ENCODE measurements at regions not wholly inside any gene's neighbourhood (a gene's known extent, or its start where the extent isn't known, plus 50 kb on each side); places are given as distances from the start of the nearest gene placed in this dataset.
"Not testable (repeated sequence)": the region's sequence is repeated elsewhere in the genome, so short reads cannot be mapped to it uniquely, and the experiment has no call there.

- no peak for DNase-seq
Observed at GRCh38 chr12:92417373-92417772, 271.7 kb upstream of the BTG1 start.

DNA sequence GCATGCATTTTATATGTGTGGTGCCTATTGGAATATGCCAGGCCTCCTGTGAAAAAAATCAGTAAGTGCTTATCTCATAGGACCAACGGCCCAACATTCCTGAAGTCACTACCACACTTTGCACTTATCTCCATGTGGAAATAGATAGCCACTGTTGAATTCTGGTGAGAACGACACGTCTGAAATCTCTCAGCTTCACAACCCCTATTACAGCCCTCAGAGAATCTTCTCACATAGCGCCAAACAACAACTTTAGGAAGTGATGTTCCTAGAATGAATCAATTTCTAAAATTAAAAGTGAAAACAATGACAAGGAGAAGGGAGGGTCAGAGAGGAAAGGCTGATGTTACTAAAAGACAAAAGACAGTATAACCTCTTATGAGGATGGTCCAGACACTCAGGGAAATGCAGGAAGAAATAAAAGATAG is 270.8 kb upstream of the BTG1 start:
- no peak for DNase-seq

DNA sequence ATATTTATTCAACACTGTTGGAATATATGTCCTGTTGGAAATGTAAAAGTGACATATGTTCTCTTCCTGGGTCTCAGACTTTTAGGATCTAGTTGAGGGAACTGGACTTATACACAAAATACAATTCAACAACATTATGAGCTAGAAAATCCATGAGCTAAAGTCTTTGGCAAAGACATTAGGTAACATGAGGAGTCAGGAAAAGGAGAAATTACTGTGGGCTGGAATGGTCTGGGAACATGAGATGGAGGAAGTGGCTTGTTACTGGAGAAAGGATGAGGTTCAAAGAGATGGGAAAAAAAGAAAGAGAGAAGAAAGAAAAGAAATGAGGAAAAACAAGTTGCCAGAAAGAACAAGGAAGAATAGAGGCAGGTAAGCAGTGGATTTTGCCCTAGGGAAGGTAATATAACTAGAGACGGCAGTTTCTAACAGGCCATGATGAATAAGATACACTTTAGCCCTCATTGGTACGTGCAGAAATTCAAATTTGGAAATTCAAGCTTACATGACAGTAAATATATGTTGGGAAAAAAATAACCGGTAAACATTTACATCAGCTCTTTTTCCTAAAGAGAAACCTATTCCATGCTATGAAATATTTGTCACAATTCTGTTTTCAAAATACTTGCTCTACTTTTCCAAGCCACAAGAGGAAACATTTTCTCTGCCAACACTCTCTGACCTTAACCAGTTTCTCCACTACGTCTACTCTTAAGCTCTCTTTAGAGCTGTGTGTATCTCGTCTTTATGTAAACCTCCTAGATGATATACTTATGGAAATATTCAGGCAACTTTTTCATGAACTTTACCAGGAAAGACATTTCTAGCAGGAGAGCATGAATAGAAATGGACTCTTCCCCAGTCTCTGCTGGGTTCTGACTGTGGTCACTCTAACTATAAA is 268.8 kb upstream of the BTG1 start:
- no peak for DNase-seq

DNA sequence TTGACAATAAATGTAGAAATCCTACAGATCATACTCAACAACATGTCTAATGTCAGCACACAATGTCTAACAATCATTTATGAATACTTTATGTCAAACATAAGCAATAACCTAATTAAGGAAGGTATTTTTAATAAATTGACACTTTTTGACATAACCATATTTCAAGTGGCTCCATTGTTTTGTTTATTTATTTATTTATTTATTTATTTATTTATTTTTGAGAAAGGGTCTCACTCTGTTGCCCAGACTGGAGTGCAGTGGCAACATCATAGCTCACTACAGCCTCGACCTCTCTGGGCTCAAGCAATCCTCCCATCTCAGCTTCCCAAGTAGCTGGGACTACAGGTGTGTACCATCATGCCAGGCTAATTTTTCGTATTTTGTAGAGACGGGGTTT is 267.6 kb upstream of the BTG1 start:
- no peak for DNase-seq

DNA sequence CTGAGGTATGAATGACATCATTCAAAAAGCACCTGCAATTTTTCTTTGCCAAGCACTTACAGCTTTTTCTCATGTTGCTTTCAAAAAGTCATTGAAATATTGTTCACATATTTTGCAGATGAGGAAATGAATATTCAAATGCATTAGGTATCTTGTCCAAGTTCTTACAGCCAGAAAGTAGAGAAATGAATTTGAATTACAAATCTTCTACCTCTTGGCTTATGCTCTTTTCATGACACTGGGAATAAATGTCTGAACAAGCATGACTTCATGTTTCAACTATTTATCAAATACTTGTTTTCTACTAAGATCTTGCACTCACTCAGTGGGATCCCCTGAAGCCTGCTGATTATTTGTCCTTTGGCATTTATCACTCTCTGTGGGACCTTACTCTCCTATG is 267.2 kb upstream of the BTG1 start:
- no peak for DNase-seq

- no peak for DNase-seq
Observed at GRCh38 chr12:92411687-92412086, 266.0 kb upstream of the BTG1 start.

DNA sequence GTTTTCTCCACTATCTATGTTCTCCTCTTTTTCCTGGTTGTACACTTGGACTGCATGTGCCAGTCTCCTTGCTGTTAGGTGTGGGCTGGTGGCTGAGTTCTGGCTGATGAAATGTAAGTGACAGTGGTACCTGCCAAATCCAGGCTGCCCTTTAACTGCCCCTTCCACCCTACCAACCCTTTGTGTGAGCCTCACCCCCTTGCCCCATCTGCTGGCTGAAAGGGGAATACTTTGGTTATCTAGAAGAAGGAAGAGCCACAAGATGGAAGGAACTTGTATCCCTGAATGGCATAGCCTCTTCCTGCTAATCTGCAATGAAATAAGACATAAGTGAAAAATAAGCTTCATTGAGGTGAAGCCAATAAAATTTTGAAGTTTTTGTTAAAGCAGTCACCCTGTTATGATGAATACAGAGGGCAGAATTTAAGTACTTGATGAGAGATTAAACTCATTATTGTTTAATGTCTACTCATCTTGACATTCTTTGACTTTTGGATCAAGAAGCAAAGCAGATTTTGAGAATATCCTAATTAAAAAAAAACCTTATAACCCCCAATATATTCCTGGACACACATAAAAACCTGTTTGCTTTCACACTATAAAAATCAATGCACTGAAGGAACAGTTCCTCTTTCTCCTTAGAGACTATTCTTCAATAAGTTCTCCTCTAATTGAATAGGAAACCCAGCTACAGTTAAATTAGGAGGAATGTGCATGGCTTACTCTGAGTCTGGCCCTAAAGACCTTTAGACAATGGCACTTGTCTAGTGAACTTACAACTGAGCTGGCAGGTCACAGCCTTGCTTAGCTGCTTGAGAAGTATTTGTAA is 262.6 kb upstream of the BTG1 start:
- peak; percentile 44 to 54 for DNase-seq

- not testable (repeated sequence) for DNase-seq
Observed at GRCh38 chr12:92406404-92407070, 260.9 kb upstream of the BTG1 start.

- not testable (repeated sequence) for DNase-seq
Observed at GRCh38 chr12:92405801-92406251, 260.2 kb upstream of the BTG1 start.

DNA sequence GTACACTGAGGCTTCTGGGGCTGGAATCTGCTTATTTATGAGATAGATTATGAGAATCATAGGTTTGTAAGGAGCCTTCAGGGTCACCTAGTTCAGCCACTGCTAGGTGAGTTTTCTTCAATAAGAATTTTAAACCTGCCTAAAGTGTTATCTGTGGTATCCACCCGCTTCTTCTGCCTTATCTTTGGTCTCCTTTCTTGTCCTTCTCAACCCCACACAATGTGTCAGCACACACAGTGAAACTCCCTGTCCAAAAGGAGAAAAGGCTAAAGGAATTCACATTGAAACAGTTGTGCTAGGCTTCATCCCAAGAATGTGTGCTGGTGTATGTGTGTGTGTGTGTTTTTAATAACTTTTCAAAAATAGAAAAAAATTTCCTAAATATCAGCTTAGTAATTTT is 259.3 kb upstream of the BTG1 start:
- DNase-seq: no peak

GRCh38 chr12:92404259-92404894 is 258.7 kb upstream of the BTG1 start:
- DNase-seq: no peak

DNA sequence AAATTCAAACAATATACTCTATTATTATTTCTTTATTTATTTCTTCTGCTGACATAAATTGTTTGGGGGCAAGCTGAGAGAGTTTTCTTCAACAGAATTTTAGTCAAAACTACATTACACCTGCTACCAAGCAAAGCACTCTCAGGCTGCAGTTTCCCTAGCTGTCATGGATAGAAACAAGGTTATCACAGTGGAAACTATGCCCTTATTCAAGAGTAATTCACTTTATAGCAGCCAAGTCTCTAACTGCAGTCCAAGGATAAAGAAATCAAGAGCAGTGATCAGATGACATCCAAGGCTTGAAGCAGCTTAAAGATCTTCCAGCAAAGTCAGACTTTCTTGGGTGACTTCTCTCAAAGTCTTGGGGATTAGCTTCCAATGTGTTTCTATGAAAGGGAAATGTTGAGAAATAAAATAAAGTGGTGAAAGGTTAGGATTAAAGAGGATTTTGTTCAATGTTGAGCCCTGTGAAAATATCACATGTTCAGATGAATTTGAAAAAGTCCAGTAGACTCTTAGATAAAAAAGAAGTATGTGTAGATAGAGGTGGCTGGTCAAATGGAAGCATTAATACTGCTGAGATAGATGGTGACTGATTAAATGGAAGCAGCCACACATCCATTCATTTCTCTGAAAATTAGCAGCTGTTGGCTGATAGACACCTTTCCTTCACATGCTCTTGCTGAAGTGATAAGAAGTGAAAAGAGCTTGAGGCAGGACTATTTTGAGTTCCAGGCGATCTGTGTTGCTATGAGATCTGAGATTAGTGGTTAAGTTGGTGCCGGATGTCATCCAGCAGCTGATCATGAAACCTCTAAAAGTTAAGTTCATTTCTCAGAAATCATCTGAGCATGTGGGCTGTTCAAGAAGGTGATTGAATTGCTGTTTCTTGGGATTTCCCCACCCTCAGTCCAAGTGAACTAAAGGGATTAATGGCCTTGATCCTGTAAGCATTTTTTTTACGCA is 257.8 kb upstream of the BTG1 start:
- peak; percentile 36 to 44 for DNase-seq

DNA sequence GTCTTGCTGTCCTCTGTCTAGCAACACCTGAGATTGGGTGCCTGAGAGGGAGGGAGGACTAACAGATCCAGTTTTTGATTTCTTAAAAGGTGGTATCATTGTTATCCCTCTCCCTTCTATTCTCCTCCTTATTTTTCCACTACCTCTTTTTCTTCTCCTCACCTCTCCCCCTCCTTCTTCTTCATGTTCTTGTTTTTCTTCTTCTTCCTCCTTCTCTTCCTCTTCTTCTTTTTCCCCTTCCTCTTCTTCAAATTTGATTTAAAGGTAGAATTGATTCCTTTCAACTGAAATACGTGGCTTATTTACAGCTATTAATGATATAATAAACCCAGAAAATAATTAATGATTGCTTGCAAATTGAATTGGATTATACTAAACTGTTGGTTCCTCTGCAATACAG is 256.8 kb upstream of the BTG1 start:
- DNase-seq: no peak

DNA sequence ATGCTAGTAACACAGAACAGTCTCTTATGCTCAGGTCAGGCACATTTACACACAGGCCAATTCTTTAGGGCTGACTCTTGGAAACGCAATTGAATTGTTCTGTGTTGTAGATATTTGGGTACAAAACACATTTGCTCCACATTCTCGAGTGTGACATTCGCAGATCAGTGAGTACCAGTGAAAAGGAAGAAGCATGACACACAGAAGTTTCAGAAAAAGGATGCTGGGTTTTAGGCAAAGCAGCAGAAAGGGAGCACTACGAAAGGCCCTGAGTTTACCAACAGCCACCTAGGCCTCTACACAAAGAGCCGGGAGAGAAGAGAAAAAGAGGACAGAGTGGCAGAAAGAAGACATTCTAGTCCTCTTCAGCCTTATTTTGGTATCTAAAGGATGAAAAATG is 254.4 kb upstream of the BTG1 start:
- no peak for DNase-seq

DNA sequence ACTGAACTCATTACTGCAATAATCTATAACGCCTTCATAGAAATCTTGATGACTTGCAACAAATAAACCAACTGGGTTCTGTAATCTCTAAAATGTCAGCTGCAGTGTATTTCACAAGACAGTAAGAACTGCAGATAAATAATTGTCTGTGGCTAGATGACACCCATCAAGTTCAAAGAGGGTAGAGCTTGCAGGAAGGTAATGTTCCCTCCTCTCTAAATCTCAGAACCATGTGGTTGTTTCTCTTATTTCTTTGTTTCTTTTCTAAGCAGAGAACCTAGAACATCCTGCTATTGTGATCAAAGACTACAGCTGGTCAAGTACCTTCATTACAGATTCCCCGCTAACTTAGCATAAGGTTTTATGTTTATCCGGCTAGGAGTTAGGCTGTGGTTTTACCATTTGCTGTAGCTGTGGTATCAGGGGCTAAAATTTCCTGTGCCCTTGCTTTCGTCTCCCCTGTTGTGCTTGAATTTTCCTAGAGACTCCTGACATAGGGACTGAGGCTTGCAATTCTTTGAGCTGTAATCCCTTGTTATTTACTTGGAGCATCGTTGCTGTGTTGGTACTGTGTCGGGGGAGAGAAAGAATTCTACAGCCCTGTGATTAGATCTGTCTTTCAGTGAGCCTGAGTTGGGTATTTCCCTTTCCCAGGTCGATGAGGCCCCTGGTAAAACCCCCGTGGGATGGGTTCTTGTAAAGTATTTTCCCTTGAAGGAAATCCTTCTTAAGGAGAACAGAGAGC is 253.1 kb upstream of the BTG1 start:
- no peak for DNase-seq

GRCh38 chr12:92396647-92397252 is 251.1 kb upstream of the BTG1 start:
- no peak for DNase-seq

DNA sequence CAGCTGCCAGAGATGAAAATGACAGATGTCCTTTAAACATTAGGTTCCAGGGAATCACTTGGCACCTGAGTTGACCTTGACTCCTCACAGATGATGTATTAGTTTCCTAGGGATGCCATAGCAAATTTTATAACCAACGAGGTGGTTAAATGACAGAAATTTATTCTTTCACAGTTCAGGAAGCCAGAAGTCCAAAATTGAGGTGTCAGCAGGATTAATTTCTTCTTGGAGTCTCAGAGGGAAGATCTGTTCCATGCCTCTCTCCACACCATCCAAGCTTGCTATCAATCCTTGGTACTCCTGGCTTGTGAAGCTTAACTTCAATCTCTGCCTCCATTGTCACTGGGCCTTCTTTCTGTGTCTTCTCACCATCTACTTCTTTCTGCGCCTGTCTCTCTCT is 249.7 kb upstream of the BTG1 start:
- no peak for DNase-seq

GRCh38 chr12:92394895-92395294 is 249.2 kb upstream of the BTG1 start:
- DNase-seq: no peak

GRCh38 chr12:92393504-92393903 is 247.9 kb upstream of the BTG1 start:
- peak in 1 of 2 donors; percentile 26 for DNase-seq

DNA sequence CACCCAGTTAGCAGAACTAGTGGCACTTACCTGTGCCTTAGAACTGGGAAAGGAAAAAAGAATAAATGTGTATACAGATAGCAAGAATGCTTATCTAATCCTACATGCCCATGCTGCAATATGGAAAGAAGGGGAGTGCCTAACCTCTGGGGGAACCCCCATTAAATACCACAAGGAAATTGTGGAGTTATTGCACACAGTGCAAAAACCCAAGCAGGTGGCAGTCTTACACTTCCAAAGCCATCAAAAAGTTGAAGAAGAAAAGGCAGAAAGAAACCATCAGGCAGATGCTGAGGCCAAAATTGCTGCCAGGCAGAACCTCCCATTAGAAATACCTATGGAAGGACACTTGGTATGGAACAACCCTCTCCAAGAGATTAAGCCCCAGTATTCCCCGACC is 246.1 kb upstream of the BTG1 start:
- DNase-seq: not testable (repeated sequence)
